Stimulated activated CD8-positive, alpha-beta memory T cell treated with anti-CD3 and anti-CD28 coated beads, Interleukin-12 subunit alpha, Interleukin-12 subunit beta, amount 100 ng/mL, for 1 hour (primary cell): ENCODE measurements at regions not wholly inside any gene's neighbourhood (a gene's known extent, or its start where the extent isn't known, plus 50 kb on each side); places are given as distances from the start of the nearest gene placed in this dataset.
"Not testable (repeated sequence)": the region's sequence is repeated elsewhere in the genome, so short reads cannot be mapped to it uniquely, and the experiment has no call there.

Source experiments
- DNase-seq: peaks from one replicate; pipeline ENCODE4 v3.0.0-alpha.2; 2020; ENCODE audit warnings: low read depth

DNA sequence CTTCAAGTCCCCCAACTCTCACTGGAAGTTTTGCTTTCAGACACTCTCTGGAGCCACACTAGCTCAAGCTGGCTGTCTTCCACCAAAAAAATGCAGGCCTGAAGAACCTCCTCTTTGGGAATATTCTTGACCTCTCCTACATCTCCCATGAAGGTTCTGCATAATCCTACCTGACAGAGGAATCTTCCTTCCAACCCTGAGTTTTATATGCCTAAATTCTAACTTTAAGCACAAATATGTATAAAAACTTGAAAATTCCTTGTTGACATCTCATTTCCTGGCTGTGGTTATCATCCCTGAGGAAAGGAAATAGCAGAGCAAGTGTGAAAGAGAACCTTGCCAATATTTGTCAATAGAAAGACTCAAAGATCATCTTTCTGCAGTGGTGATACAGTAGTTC, 249.0 kb downstream of the LPIN1 start:
- no peak for DNase-seq

GRCh38 chr2:11996618-11997017, 250.2 kb downstream of the LPIN1 start:
- no peak for DNase-seq

GRCh38 chr2:11997142-11997541, 250.7 kb downstream of the LPIN1 start:
- no peak for DNase-seq

DNA sequence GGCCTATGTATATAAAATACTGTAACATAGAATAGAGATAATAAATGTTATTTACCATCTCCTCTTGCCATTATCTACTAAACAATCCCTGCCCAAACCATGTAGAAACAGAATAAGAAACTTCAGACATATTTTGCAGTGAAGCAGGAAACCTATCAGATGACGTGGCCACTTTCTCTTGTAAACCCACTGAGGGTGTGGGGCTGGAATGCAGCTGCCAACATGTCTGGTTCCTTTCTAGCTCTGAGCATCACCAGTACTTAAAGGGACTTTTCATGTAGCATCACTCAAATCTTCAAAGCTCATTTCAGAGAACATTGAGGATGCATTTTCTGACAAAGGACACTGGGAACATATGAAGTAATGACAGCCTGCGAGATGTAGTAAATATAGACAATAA, 251.8 kb downstream of the LPIN1 start:
- no peak for DNase-seq

- no peak for DNase-seq
These were observed 252.4 kb downstream of the LPIN1 start for GRCh38 chr2:11998626-11999378.

DNA sequence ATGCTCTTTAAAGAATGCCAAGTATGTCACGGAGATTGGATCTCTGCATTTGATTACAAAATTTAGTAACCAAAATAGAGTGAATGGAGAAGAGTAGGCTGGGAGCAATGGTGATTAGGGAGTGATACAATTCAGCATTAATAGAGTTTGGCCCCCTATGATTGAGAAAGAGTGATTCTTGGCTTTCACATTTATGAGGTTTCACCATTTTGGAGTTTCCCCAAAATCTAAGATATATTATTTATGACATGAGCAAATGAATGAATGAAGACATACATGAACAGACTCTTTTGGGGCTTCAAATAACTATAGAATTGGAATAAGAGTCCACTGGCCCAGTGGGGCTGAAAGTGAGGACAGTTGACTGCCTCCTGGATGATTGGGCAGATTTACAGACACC, 255.2 kb downstream of the LPIN1 start:
- no peak for DNase-seq

- DNase-seq: no peak
These were observed 255.8 kb downstream of the LPIN1 start for GRCh38 chr2:12002215-12002614.

GRCh38 chr2:12004713-12005112, 258.3 kb downstream of the LPIN1 start:
- DNase-seq: no peak

DNA sequence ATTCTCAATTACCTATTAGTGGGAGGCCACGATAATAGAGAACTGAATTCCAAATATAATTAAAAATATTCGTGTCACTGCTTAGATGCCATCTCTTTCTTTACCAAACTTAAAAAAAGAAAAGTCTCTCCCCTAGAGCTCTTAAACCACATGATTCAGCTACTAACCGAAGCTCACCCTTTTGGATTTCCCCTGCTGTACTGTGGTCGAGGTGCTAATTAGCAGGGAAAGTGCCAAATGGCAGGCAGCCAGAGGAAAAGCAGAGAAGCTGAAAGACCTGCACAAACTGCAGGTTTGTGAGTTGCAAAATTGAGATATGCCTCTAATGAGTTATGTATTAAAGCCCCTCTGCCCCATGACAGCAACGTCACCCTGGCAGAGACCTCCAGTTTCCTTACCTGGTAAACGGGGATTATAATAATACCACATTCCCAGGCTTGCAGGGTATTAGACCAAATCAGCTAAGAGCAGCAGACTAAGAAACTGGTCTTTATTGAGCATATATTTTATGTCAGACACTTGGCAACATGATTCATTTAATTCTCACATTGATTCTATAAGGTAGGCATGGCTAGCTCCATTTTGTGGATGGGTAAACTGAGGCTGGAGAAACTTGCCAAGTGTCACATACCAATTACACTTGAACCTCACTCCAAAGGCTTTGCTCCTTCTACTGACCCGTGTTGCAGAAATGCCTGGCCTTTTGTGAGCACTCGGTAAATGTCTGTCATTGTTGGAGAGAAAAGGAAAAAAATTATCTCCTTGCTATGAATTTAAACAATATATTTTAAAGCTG, 259.7 kb downstream of the LPIN1 start:
- peak; percentile 52 for DNase-seq

DNA sequence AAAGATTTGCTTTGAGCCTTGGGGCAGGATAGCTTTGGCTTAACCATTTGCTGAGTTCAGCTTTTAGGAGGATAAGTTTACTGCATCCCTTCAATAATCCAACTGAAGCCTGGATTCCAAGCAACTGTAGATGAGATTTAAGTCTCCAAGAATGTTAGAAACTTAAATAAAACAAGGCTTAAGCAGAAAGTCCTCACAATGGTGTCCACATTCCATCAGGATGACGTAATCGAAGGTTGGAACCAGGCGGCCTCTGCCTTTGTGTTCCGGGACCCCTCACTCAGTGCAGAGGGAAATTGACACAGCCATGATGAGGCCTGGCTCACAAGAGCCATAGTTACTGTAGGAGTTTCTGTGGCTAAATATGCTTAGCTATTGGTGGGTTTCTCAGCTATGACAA, 260.4 kb downstream of the LPIN1 start:
- DNase-seq: no peak

- DNase-seq: no peak
These were observed 260.9 kb downstream of the LPIN1 start for GRCh38 chr2:12007282-12007681.

DNA sequence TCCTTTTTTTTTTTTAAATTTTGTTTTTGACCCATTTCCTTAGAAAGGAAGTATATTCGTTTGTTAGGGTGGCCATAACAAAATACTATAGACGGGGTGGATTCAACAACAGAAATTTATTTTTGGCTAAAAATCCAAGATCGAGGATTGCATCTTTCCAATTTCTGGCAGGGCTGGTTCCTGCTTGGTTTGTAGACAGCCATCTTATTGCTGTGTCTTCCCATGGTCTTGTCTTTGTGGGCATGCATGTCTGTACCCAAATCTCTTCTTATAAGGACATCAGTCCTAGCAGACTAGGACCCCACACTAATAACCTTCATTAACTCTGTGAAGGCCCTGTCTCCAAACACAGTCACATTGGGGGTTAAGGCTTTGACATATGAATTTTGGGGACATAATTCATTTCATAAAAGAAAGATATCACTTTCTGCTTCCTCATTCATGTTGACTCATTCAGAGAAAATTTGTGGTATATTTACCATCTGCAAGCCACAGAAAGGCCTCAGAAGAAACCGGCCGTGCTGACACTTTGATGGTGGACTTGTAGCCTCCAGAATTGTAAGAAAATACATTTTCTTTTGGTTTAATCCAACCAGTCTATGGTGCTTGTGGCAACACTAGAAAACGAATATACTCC, 262.1 kb downstream of the LPIN1 start:
- DNase-seq: no peak

DNA sequence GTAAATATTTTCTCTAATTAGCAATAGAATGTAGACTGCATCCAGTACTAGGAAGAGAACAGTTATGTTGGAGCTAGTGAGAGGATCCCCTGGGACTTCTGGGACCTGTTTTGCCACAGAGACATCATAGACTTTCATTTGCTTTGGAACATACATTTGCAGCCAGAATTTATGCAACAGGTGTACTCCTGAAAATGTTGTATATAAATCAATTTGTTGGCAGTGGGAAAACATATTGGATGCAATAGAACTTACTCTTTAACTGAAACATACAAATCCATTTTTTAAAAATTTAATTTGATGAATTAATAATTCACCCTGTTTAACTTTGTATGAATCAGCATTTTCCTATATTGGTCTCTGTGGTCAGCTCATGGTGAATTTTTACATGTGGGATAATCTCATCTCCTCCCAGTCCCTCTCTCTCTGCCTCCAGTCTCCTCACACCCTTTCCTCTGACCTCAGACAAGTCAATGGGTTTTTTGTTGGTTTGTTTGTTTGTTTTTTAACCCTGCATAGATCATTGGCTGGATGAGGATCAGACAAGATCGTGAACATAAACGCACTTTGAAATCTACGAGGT, 263.0 kb downstream of the LPIN1 start:
- no peak for DNase-seq

DNA sequence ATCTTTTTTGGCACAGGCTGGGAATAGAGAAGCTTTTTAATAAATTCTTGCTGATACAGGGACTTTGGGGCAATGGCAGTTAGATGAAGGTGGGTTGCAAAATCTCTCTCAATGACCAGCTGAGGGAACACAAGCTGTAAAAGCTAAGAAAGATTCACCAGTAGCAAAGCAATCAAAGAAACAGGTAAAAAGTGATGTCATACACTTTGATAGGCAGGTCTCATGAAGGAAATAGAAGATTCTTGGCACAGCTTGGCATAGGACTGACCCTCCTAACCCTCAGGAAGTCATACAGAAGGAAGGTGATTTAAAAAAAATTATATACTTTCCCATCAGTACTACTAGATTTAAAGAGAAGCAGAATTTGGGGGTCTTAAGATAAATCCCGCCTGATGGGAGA, 263.6 kb downstream of the LPIN1 start:
- no peak for DNase-seq

- DNase-seq: no peak
These were observed 264.3 kb downstream of the LPIN1 start for GRCh38 chr2:12010779-12011178.

DNA sequence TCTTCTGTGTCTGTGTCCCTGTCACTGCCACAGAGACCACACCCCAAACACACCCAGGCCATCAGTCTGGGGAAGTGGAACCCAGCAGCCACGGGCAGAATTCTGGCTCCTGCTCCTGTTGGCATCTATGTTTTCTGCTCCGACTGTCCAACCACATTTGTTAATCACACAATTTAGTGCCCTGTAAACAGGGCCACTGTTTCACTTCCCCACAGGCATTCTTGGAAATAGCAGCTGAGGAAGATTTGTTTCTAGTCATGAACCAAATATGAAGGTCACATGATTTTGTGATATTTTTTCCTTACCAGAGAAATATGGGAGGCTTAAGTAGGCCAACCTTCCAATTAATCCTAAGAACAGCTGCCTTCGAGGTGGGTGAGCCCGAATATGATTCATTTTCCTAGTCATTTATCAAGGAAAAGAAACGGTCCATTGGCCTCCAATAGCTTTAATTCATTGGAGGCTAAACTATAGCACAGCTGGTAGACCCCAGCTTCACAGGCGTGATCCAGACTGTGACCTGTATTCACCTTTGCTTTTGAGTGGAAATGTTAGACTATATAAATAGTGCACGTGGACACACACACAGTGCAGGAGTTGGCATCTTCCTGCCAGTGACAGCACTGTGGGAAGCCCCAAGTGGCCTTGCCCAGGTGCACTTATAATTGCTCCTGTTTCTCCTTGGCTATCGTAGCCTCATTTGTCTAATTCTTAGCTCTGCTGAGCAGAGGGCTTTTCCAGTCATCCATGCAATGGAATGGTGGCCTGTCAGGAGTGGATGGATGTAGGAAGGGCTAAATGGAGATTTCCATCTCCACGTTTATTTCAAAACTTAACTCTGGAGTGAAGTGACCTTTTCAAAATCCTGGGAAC, 267.9 kb downstream of the LPIN1 start:
- DNase-seq: no peak

GRCh38 chr2:12017499-12018157, 271.2 kb downstream of the LPIN1 start:
- DNase-seq: no peak

- not testable (repeated sequence) for DNase-seq
These were observed 272.3 kb downstream of the LPIN1 start for GRCh38 chr2:12018726-12019125.

DNA sequence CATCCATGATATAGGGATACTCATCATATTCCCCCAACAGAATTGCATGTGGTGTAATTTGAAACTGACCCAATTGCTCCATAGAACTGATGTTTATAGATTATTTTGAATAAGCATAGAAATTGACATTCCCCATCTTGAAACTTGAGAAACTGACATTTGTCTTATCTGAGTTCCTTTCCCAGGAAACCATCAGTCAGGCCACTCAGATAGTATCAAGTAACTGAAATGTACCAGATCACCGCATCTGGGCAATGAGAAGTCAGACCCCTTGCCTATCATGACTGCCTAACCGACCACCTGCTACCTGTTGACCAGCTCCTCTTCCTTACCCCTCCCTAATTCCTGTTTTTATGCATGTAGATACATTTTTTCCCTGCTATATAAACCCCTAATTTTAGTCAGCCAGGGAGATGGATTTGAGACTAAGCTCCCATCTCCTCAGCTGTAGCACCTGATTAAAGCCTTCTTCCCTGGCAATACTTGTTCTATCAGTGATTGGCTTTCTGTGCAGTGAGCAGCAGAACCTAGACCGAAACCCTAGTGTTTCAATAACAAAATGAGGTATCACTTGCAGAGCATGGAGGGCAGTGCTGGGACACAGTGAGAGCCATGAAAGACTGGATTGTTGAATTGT, 274.5 kb downstream of the LPIN1 start:
- no peak for DNase-seq

GRCh38 chr2:12024197-12024907, 277.9 kb downstream of the LPIN1 start:
- not testable (repeated sequence) for DNase-seq
